H1 (cell line): ENCODE measurements at regions not wholly inside any gene's neighbourhood (a gene's known extent, or its start where the extent isn't known, plus 50 kb on each side); places are given as distances from the start of the nearest gene placed in this dataset.

Experiments used
- CTCF ChIA-PET: fragments of 300-600 bp; sonication (Branson Sonifier 250); formaldehyde crosslinking; loops from one replicate; lab custom pipeline; 2021; ENCODE audit not compliant: partially characterized antibody; lab: Charles Lee
- POLR2A ChIA-PET: fragments of 300-600 bp; sonication (Branson Sonifier 250); formaldehyde crosslinking; loops from one replicate; lab custom pipeline; 2021; ENCODE audit warnings: inconsistent platforms; ENCODE audit not compliant: partially characterized antibody; lab: Charles Lee
- DNase-seq, 2 experiments: peaks; one replicate each; pipeline versions ENCODE4 v3.0.0 to v3.0.0-alpha.2; 2010 to 2022; ENCODE audit warnings: low spot score in 2 of 2, low read depth in 1 of 2, mixed read lengths in 1 of 2
- FAIRE-seq: peaks from 2 replicates; lab custom pipeline; 2011; peaks lifted over from hg19 to GRCh38; lab: Jason Lieb, UNC
- H2AFZ ChIP-seq: 2 replicates; pipeline ENCODE4 v1.8.1; 2012; ENCODE audit warnings: low read length, inconsistent platforms
- H2AK5ac ChIP-seq: 2 replicates; pipeline ENCODE4 v1.6.1; 2013; ENCODE audit warnings: low read depth, low read length
- H2BK120ac ChIP-seq: replicated peaks from 2 replicates; pipeline ENCODE3; 2013; ENCODE audit warnings: low read depth, low read length, inconsistent platforms
- H2BK12ac ChIP-seq: 2 replicates; pipeline ENCODE4 v1.6.1; 2013; ENCODE audit warnings: low read depth, low read length
- H2BK15ac ChIP-seq: 2 replicates; pipeline ENCODE4 v1.6.1; 2013; ENCODE audit warnings: low read length
- H2BK20ac ChIP-seq: 2 replicates; pipeline ENCODE4 v1.6.1; 2013; ENCODE audit warnings: low read length
- H2BK5ac ChIP-seq: 2 replicates; pipeline ENCODE4 v1.6.1; 2013; ENCODE audit warnings: low read depth, low read length
- H3K14ac ChIP-seq: 2 replicates; pipeline ENCODE4 v1.6.1; 2013; ENCODE audit warnings: inconsistent platforms; ENCODE audit not compliant: insufficient read length
- H3K18ac ChIP-seq: 2 replicates; pipeline ENCODE4 v1.6.1; 2013; ENCODE audit warnings: low read length; ENCODE audit errors: extremely low read depth
- H3K23ac ChIP-seq: 2 replicates; pipeline ENCODE4 v1.6.1; 2013; ENCODE audit warnings: inconsistent platforms; ENCODE audit not compliant: insufficient read length
- H3K23me2 ChIP-seq: 2 replicates; pipeline ENCODE4 v1.6.1; 2013; ENCODE audit warnings: low read depth, low read length
- H3K27ac ChIP-seq: 2 replicates; pipeline ENCODE4 v1.6.1; 2011; ENCODE audit warnings: low read depth, low read length, inconsistent platforms
- H3K27me3 ChIP-seq, 4 experiments: replicated peaks in 1 of 4; 1 replicate in 1 of 4; 2 replicates in 3 of 4; pipeline versions ENCODE4 v1.6.1 to v1.8.1; 2011 to 2013; ENCODE audit warnings: low read length in 3 of 4, mild to moderate bottlenecking in 3 of 4, inconsistent platforms in 2 of 4, mixed read lengths in 2 of 4, moderate library complexity in 1 of 4; ENCODE audit not compliant: control insufficient read depth in 3 of 4, insufficient read depth in 3 of 4; ENCODE audit errors: extremely low read depth in 1 of 4
- H3K36me3 ChIP-seq, 4 experiments: 2 replicates each; pipeline versions ENCODE4 v1.6.1 to v1.8.1; 2011 to 2013; ENCODE audit warnings: mild to moderate bottlenecking in 4 of 4, low read length in 3 of 4, moderate library complexity in 2 of 4, control low read depth in 1 of 4, inconsistent platforms in 1 of 4; ENCODE audit not compliant: insufficient read depth in 4 of 4, control insufficient read depth in 2 of 4
- H3K4ac ChIP-seq: replicated peaks from 2 replicates; pipeline ENCODE3; 2013; ENCODE audit warnings: low read length, low read depth, mixed read lengths, inconsistent platforms; ENCODE audit not compliant: insufficient read length
- H3K4me1 ChIP-seq, 4 experiments: replicated peaks in 1 of 4; 1 replicate in 1 of 4; 2 replicates in 3 of 4; pipeline versions ENCODE4 v1.6.1 to v1.8.1; 2011 to 2013; ENCODE audit warnings: low read length in 3 of 4, inconsistent platforms in 2 of 4, mixed read lengths in 1 of 4; ENCODE audit not compliant: insufficient read depth in 4 of 4, control insufficient read depth in 3 of 4
- H3K4me2 ChIP-seq, 2 experiments: 2 replicates each; pipeline versions ENCODE4 v1.6.1 to v1.8.1; 2011 to 2013; ENCODE audit warnings: low read depth in 2 of 2, low read length in 2 of 2, control low read depth in 1 of 2, inconsistent platforms in 1 of 2, mild to moderate bottlenecking in 1 of 2; ENCODE audit not compliant: insufficient read depth in 1 of 2
- H3K4me3 ChIP-seq, 4 experiments: fragments of 200-600, 300-600 bp in 1 of 4; sonication (generic), shearing (Covaris generic), sonication (Bioruptor Twin) in 1 of 4; 2 replicates each; pipeline versions ENCODE4 v1.5.1 to v1.8.1; 2011 to 2016; ENCODE audit warnings: low read length in 4 of 4, low read depth in 3 of 4, control low read depth in 2 of 4, inconsistent platforms in 2 of 4, mild to moderate bottlenecking in 2 of 4, mixed read lengths in 1 of 4, moderate library complexity in 1 of 4; ENCODE audit not compliant: insufficient read depth in 2 of 4; ENCODE audit errors: extremely low read depth in 1 of 4
- H3K56ac ChIP-seq: replicated peaks from 2 replicates; pipeline ENCODE3; 2013; ENCODE audit warnings: low read depth, mild to moderate bottlenecking, mixed read lengths, low read length, inconsistent platforms; ENCODE audit not compliant: insufficient read length
- H3K79me1 ChIP-seq: 2 replicates; pipeline ENCODE4 v1.6.1; 2013; ENCODE audit warnings: low read depth, low read length, control low read depth
- H3K79me2 ChIP-seq, 2 experiments: 2 replicates each; pipeline versions ENCODE4 v1.6.1 to v1.8.1; 2012 to 2013; ENCODE audit warnings: low read length in 2 of 2, mild to moderate bottlenecking in 2 of 2, inconsistent platforms in 1 of 2; ENCODE audit not compliant: insufficient read depth in 2 of 2, control insufficient read depth in 1 of 2
- H3K9ac ChIP-seq, 4 experiments: replicated peaks in 1 of 4; 1 replicate in 1 of 4; 2 replicates in 3 of 4; pipeline versions ENCODE4 v1.6.1 to v1.8.1; 2011 to 2013; ENCODE audit warnings: low read depth in 3 of 4, low read length in 3 of 4, control low read depth in 2 of 4, mild to moderate bottlenecking in 2 of 4, moderate library complexity in 2 of 4, inconsistent platforms in 1 of 4; ENCODE audit errors: extremely low read depth in 1 of 4
- H3K9me3 ChIP-seq, 2 experiments: 2 replicates each; pipeline versions ENCODE4 v1.6.1 to v1.8.1; 2012 to 2013; ENCODE audit warnings: mild to moderate bottlenecking in 2 of 2, moderate library complexity in 2 of 2, control low read depth in 1 of 2, inconsistent platforms in 1 of 2, low read depth in 1 of 2, low read length in 1 of 2, mixed read lengths in 1 of 2; ENCODE audit not compliant: insufficient read depth in 2 of 2
- H4K20me1 ChIP-seq, 2 experiments: replicated peaks in 1 of 2; 2 replicates each; pipeline versions ENCODE3 to v1.8.1; 2011 to 2013; ENCODE audit warnings: inconsistent platforms in 2 of 2, low read length in 2 of 2, mild to moderate bottlenecking in 1 of 2; ENCODE audit not compliant: insufficient read depth in 2 of 2, control insufficient read depth in 1 of 2
- H4K5ac ChIP-seq: 2 replicates; pipeline ENCODE4 v1.6.1; 2013; ENCODE audit warnings: low read length, low read depth, mixed read lengths, inconsistent platforms; ENCODE audit not compliant: insufficient read length
- H4K8ac ChIP-seq: 2 replicates; pipeline ENCODE4 v1.8.0; 2013; ENCODE audit warnings: mild to moderate bottlenecking, moderate library complexity, low read length, inconsistent platforms; ENCODE audit not compliant: insufficient read depth; ENCODE audit errors: extremely low read depth
- H4K91ac ChIP-seq: replicated peaks from 2 replicates; pipeline ENCODE3; 2013; ENCODE audit warnings: low read length, mixed read lengths, inconsistent platforms; ENCODE audit not compliant: insufficient read length
- BRCA1 ChIP-seq: IDR thresholded peaks from 2 replicates; pipeline ENCODE4 v1.6.1; 2012; ENCODE audit warnings: low read depth, low read length, improper control_type of control experiment
- GABPA ChIP-seq: IDR thresholded peaks from 2 replicates; pipeline ENCODE4 v1.6.1; 2011; ENCODE audit warnings: mild to moderate bottlenecking, low read length, moderate library complexity, borderline replicate concordance; ENCODE audit not compliant: insufficient read depth
- SUZ12 ChIP-seq: fragments of 200-600 bp; sonication (generic); IDR thresholded peaks from 2 replicates; pipeline ENCODE4 v1.6.1; 2012; ENCODE audit warnings: mild to moderate bottlenecking, inconsistent platforms, low read length, moderate library complexity, mixed read lengths
- WGBS, 2 experiments: shearing (Covaris generic) in 1 of 2; methylation state at CpG; one replicate each; pipeline versions ENCODE4 v1.1.6 to v1.1.7; 2013 to 2015; ENCODE audit warnings: low lambda C conversion rate in 2 of 2, mixed read lengths in 2 of 2, inconsistent platforms in 1 of 2, low coverage in 1 of 2, missing lambda C conversion rate in 1 of 2; ENCODE audit not compliant: insufficient replicate concordance in 2 of 2, insufficient coverage in 1 of 2, insufficient read length in 1 of 2; ENCODE audit errors: extremely low coverage in 1 of 2, missing lambda C conversion rate in 1 of 2; 5-methylcytosine and 5-hydroxymethylcytosine counted together

DNA sequence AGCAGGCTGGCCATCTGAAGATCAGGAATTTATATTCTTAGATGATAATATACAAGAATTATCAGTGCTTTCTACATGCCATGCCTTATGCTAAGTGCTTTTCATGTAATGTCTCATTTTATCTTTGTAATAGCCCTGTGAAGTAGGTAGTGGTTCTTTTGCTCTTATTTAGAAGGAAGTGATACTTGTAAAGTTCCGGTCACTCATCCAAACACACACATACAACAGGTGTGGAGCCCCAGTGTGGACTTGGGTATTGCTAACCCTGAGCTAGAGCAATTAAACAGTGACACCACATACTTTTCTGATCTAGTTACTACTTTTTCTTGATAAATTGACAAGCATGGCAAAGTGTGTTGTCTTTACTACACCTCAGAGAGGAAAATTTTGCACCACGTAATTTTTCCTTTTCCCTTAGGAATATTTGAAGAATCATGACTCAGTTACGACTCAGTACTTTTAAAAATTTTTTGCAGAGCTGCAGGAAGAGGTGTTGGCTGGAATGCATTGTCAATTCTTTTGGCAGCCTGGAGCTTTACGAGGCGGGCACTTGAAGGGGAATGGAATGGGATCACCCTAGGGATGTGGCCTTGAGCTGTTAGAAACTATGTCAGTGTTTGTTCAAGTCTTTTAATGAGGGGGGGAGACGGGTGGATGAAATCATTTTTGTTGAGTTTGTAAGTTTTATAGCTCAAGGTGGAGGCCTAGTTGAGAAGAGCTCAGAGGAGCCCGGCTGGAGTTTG is 212.5 kb upstream of the CELF2 start:
- H3K27me3 ChIP-seq, result peaks cover 0 to 1% (median 0%) of the 10 kb centered on the region in 4 experiments; a peak in 1 of 7 replicates
- H2AFZ ChIP-seq, result no peak overlapping the region
- H4K20me1 ChIP-seq, result no peaks in the 10 kb centered on the region
- CTCF ChIA-PET, result interaction anchor here (0.6 kb wide), 3 partner anchors 167 to 1492 kb away, joined by 3 read pairs; no protein-coding TSS in a partner anchor
- no peak overlapping the region for H4K91ac ChIP-seq
- H2AK5ac ChIP-seq, result no peak overlapping the region
- H3K23me2 ChIP-seq, result no peaks in the 10 kb centered on the region
- H3K4me1 ChIP-seq, result 0 out of 7 replicates have a peak, but pooled peaks cover 0 to 3% (median 0%) of the 10 kb centered on the region in 4 experiments
- no peak overlapping the region for H3K23ac ChIP-seq
- no peaks in the 10 kb centered on the region for H3K9me3 ChIP-seq
- H3K4me3 ChIP-seq, result no peak overlapping the region
- 82% methylated on average over 7 of the region's 7 CpGs; no CpG with 5 or more reads in 1 of the 2 experiments for WGBS, 2 experiments
- no peak overlapping the region for H3K4ac ChIP-seq
- H3K79me1 ChIP-seq, result no peaks in the 10 kb centered on the region
- H3K56ac ChIP-seq, result no peak overlapping the region
- FAIRE-seq, result no peak
- H3K9ac ChIP-seq, result no peak overlapping the region
- POLR2A ChIA-PET, result no interaction called here
- no peak overlapping the region for H3K27ac ChIP-seq
- H3K4me2 ChIP-seq, result no peak overlapping the region
- TF ChIP-seq GABPA (no peak), BRCA1 (no peak), SUZ12 (no peak)
- TF ChIP-seq, all 59 proteins: peak for 0
- no peak overlapping the region for H2BK12ac ChIP-seq
- H2BK5ac ChIP-seq, result no peak overlapping the region
- no peak overlapping the region for H2BK20ac ChIP-seq
- no peak overlapping the region for H4K8ac ChIP-seq
- no peak for DNase-seq
- no peaks in the 10 kb centered on the region for H3K36me3 ChIP-seq
- H3K79me2 ChIP-seq, result no peaks in the 10 kb centered on the region
- H3K14ac ChIP-seq, result no peak overlapping the region
- H4K5ac ChIP-seq, result no peak overlapping the region
- H2BK15ac ChIP-seq, result no peak overlapping the region
- no peak overlapping the region for H3K18ac ChIP-seq
- no peak overlapping the region for H2BK120ac ChIP-seq
